GM19238 (cell line): ENCODE measurements at regions not wholly inside any gene's neighbourhood (a gene's known extent, or its start where the extent isn't known, plus 50 kb on each side); places are given as distances from the start of the nearest gene placed in this dataset.

Experiments used
- DNase-seq: peaks from one replicate; pipeline ENCODE4 v3.0.0; 2011; ENCODE audit warnings: low spot score; ENCODE audit not compliant: insufficient read length

DNA sequence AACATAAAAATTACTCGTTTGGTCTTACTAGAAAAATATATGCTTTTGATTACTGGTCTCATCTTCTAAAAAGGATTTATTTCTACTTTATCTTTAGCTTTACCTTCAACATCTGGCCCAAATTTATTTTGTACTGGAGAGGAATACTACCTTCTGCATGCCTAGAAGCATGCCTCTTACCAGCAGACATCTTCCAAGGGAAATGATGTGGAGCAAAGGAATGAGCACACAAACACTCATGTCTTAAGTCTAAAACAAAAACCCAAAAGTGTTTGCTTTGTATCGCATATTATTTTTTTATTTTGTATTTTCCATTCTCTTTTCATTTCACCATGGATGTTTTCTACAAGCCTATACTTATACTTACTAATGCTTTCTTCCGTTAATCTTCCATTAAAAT is 304.6 kb upstream of the KCNMB2 start:
- no peak for DNase-seq

DNA sequence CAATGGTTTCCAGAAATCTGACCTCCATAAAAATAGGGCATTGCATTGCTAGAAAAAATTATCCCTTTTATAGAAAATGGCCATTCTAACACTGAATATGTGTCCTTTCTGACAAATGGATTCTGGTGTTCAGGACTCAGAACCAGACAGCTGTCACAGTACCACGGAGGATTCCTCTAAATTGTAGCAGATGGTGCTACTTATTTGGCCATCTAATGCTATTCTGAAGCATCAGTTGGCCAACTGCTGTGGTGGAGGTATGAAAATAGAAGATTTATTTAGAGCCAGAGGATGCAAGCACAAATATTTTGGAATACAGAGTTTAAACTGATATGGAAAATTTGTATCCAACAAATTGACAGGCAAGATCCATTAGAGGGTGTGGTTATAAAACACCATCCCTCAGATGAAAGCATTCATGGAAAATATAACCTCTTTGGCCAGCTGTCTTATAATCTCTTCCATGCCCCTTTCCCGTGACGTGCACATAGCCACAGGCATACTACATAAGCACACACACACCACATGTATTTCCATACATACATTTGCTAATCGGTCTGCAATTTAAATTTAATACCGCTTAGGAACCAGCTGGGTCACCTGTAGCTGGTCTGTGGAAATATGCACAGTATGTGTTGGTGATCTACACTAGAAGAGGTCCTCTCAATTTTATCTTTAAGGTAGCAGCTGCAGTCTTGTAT is 302.7 kb upstream of the KCNMB2 start:
- no peak for DNase-seq

DNA sequence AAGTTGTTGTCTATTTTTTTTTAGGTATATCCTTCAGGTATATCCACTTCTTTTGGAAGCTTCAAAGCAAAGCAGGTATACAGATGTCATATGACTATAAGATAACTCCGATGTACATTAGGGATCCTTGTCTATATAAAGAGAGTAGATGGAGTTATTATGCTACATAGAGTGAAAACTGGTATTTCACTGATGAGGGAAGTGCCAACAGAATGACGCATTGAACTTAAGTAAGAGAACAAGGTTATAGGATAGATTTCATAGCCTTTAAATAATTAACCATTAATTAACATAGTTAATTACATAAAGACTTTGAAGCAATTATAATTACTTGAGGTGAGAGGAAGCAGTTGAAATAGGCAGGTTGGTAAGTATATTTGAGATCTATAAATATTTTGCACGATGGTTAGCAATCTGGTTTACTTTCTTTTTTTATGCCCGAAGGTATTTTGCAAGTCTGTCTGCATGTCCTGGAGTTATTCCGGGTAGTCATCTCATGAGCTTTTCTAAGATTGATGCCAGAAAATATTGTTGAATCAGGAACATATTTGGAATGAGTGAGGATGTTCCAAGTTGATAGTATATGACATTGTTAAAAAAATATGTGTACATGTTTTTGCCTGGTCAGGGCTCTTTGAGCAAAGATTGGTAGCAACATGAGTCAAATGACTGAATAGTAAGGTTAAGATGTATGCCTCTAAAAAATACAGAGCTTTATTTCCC is 299.5 kb upstream of the KCNMB2 start:
- DNase-seq, result no peak

DNA sequence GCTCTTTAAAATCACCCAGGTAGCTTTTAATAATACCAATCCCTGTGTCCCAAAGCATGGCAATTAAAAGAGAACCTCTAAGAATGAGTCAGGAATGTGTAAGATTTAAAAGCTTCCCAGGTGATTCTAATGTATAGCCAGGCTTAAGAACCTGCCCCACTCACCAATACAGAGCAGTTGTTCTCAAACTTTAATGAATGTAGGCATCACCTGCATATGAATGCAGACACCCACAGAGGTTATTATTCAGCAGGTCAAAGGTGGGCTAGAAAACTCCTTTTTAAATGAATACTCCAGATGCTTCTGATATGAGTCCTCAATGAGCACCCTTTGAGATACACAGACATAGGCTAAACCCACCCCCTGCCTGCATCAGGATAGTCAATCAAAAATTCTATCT is 298.1 kb upstream of the KCNMB2 start:
- no peak for DNase-seq

DNA sequence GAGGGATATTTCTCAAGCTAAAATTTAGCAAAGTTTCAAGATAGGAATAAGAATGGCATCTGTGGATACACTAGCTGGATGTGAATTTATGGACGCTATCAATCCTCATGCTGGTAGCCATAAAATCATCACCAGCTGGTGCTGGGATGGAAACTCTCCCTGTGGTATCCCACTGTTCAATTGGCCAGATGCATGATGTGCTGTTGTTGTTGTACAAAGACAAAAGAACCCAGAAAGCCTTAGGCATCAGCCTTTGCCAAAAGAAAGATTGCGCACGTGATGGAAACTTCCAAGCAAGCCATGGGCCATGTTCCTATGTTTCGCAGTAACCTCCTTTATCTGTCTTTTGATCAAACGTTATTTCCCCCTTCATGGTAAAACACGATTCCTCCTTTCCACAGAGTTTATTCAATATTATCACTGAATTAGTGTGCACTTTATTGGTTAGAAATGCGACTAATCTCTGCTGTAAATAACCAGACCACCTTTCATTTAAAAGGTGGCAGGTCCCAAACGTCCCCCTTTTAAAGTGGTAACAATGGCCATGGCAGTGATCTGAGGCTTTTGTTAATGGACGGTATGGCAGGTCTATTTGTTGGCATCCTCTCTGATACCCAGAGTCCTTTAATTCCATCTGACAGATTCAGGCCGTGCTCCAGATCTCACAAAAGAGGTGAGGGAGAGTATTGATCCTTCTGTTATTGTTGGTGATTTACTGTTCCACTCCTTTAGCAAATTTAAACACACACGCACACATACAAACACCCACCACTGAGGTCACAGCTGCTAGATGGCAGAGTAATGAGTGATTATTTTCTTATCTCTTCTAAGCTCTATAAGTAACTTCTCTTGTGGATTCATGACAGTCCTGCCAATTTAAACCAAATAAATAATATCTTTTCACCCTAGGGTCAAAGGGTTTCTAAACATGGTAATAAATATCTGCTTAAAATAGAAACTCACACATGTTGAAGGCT is 291.2 kb upstream of the KCNMB2 start:
- DNase-seq, result no peak

DNA sequence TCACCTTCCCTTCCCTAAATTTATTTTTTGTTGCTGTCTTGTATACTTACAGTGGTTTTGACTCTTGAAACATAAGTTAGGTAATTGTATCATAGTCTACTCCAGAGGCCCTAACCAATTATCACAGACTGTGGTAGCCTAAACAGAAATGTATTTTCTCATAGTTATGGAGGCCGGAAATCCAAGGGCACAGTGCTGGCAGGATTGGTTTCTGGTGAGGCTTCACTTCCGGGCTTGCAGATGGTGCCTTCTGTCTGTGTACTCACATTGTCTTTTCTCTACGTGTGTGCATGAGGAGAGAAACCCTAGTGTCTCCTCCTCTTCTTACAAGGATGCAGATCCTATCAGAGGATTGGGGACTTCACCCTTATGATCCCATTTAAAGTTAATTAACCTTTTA is 290.2 kb upstream of the KCNMB2 start:
- no peak for DNase-seq

DNA sequence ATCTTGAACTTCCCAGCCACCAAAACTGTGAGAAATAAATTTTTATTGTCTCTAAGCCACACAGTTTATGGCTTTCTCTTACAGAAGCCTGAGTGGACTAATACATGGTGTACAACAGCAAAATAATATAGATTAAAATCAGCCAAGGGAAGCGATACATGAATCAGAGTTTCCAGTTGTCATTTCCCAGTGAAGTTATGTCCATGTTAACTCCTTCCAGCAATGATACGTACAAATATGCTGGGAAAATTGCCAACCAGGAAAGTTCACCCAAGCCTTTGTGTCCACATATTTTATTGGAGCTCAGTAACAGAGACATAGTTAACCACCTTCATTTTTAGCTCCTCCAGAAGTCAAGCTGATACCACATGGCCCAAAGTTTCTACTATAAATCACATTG is 280.9 kb upstream of the KCNMB2 start:
- no peak for DNase-seq

DNA sequence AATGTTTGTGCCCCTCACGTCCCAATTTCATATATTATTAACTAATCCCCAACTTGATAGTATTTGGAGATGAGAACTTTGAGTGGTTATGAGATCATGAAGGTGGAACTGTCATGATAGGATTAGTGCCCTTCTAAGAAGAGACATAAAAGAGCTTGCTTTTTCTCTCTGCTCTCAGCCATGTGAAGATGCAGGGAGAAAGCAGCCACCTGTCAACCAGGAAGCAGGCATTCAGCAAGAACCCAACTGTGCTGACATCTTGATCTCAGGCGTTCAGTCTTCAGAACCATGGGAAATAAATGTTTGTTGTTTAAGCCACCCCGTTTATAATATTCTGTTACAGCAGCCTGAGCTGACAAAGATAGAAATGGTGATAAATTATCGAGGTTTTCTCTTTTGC is 278.7 kb upstream of the KCNMB2 start:
- DNase-seq, result no peak

DNA sequence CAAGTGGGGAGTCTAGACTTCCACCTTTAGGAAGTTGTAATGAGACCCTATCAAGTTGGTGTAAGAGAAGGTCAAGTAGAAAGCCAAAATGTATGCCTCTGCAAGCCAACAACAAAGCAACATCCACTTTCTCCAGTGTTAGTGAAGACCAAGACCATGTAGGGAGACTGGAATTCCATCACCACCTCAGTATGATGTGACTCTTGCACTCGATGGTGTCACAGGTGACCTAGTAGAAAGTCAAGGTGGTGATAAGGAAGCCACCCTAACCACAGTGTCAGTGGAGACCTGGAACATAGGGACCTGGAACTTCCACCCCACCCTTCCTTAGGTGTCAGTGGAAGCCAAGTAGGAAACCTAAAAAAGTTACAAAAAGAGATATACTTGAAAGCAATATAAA is 278.1 kb upstream of the KCNMB2 start:
- DNase-seq, result no peak

DNA sequence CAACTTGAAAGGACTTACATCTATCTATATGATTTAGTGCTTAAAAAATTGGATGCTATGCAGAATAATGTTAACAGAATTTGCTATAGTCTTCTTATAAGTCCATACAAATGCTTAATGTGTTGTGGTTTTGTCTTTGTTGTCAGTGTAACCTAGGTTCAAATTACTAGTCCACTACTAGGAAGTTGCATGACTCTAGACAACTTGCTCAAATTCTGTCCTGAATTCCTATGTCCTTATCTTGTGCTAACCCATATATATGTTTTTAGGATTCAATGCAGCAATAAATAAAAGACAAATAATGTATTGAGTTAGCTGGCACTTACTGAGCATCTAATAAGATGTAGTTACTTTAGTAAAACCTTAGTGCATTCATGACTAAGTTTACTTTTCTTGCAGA is 276.5 kb upstream of the KCNMB2 start:
- no peak for DNase-seq

DNA sequence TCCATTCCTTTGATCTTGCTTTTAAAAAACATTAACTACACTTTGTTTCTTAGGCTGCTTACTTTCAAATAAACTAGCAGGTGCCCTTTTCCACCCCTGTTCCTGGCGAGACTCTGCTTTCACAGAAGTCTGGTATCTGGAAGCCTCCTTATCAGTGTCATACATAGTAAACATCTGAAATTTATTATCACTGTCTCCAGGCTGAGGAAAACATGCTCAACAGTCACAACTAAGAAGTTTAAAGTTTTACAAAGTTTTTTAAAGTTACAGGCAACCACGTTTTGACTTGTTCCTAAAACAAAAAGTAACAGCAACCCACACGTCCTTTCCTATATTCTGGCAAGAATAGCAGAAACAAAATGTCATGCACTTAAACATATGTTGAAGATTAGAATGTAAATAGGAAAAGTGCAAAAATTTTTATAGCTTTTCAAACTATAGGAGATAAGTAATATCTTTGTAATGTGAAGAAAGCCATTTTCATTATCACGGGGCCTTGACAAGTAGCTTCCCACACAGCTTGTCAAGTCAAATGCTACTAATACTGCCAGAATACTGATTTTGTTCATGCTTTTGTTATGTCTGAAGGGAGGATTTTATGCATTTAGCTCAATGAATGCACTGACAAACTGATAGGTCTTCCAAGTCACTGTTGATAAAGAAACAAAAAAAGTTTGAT is 275.2 kb upstream of the KCNMB2 start:
- DNase-seq, result no peak

DNA sequence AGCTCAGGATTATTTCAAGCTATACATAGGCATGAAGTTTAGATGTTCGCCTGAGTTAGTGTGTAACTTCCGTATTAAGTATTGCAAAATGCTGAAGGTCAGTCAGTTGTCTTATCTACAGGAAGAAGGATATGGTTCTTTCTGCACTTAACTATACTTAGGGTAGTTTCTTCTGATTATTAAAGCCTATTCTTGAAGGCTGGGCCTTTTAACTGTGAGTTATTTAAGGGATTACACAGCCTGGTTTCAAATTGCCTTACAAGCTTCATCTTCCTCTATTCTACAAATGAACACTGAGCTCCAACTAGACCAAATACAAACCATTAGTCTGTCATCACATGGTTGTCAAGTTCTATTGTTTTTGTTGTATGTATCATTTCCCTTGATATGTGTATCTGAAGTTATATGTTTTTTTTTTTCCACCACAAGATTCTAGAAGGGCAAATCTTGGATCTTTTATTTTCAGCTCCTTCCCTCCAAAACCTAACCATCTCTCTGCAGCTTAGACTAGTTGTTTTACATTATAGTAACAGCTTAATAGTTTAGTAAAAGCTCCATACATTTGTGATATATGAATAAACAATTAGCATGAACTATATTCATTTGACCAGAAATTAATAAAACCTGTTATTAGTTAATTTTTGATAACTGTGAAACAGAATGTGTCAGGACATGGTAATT is 272.9 kb upstream of the KCNMB2 start:
- DNase-seq, result no peak

DNA sequence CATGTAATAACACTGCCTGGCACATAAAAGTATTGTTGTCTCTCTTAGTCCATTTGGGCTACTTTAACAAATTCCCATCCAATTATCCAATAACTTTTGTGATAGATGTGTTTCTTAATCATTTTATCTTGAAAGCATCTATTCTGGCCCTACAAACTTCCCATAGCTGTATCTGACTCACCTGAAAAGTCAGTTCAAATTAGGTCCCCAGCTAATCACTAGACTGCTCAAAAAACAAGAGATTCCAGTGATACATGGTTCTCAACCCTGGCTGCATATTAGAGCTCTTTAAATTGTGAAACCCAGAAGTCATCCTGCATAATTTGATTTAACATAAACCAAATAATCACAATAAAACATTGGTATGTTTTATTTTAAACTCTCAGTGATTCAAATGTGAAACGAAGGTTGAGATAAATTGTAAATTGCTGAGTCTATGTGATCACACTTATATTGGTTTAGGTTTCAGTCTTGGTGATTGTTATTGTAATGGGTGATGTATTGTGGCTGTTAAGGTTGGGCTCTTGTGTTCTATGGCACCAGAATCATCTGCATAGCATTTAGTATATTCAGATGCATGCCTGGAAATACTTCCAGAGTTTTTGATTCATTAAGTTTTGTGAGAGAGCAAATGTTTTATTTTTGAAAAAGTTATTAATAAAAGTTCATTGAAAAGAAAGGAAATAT is 268.9 kb upstream of the KCNMB2 start:
- no peak for DNase-seq

DNA sequence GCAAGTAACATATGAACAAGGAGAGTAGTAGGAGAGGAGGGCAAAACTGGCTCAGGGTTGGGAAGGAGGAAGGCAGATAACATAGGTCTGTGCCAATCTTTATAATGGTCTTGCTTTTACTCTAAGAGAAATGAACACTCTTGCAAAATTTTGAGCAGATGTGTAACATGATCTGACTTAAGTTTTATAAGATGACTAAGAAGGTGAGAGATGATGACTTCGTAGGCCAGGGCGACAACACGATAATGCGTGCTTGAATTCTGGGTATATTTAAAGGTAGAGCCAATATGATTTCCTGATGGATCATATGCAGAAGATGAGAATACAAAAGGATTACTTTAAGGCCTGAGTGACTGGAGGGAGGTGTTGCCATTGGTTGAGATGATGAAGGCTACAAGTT is 265.4 kb upstream of the KCNMB2 start:
- no peak for DNase-seq

DNA sequence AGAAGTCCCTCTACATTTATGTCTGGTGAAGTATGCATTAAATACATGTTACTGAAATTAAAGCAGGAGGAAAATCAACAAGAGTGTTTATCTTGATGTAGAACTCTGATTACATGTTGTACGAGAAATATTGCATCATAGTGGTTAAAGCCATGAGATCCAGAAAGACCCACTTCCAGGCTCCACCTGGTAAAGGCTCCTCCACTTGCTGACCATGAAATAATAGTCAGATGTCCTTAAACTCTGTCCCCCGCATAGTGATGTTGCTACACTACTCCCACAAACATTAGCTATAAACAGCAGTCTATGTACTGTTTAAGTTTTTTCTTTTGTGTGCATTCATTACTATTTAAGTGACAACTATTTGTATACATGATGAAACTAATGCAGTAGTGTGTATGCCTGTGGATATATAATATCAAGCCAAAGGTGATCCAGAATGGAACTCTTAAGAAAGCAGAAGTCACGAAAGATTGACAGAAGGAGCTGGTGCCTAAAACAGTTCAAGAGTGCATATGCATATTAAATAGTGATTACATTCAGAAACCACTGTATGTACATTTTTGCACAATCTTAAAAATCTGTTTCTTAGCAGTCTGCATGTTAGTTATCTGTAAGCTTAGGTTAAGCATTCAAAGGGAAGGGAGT is 264.4 kb upstream of the KCNMB2 start:
- DNase-seq, result no peak

DNA sequence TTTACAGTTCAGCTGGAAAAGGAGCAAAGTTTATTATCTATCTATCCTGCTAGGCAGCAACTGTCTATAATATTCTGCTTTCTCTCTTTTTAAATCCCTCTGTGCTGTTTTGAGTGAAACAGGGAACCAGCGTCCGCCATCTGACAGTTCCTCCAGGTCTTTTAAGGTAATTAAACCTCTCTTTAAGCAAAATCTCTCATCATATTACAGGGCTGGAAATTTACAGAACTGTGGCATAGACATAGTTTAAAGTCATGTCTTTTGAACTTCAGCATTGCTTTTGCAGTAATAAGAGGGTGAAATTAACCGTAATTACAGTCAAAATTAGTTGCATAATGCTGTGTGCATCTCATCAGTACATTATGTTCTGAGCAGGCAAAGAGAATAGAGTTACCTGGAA is 263.4 kb upstream of the KCNMB2 start:
- no peak for DNase-seq

DNA sequence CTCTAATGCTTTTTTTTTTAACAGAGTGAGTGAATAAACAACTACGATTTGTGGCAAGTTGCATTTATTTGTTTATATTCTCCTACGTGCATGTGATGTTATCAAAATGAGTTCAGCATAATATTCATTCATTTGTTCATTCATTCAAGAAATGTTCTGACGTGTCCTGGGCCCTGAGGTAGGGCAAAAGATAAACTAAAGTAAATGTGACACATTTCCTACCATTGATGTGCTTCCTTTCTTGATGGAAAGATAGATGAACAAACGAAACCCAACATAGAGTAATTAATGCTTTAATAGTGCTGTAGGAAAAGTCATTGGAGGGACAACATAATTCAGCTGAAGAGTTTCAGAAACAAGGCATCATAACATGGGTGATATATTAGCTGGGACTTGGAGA is 261.5 kb upstream of the KCNMB2 start:
- DNase-seq, result no peak

DNA sequence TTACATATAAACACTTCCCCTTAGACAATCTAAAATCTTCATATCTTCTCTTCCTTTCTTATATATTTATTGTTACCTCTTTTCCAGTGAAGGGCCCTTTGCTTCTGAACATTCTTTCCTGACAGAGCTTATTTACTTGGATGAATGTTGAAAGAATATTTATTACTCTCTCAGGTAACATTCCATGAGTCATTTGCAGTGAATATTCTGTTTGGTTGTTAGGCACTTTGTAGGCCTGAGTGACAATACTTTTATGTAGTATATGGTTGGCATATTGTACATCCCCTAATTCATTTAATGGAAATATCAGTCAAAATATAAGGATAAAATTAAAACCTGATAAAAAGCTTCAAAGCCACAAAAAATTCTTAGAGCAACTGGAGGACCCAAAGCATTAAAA is 260.9 kb upstream of the KCNMB2 start:
- no peak for DNase-seq

DNA sequence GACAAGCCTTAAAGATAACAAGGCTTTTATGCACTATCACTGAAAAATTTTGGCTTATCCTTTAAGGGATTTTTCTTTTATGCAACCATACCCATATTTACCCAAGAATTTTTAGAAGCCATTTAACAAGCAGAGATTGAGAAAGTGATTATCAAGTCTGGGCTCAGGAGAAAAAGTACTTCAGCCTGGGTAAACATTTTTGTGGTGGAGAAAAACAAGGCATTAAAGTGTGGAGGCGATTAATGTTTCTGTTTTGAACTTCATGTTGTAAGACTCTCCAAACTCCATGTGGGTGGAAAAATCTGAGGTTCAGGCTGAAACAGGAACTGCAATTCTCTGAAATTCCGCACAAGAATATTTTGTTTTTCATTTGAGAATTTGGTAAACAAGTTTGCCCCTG is 260.4 kb upstream of the KCNMB2 start:
- no peak for DNase-seq

DNA sequence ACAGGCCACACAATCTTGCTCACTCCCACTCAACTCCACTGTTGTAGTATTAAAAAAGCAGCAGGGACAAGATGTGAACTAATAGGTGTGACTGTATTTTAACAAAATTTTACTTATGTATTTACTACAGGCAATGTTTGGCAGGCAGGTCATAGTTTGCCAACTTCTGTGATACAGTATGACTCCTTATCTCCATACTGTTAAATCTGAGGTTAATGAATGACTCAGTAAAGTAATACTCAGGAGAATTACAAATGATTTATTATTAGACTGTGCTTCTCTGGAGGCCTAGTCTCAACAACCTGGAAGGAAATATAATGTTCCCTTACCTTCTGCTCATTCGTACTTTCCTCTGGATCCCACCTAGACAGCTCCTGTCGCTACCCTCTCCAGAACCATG is 258.6 kb upstream of the KCNMB2 start:
- no peak for DNase-seq
